Ectodermal cell (in vitro differentiated cells): ENCODE measurements at regions not wholly inside any gene's neighbourhood (a gene's known extent, or its start where the extent isn't known, plus 50 kb on each side); places are given as distances from the start of the nearest gene placed in this dataset.

Experiments
- H3K27ac ChIP-seq: 2 replicates; pipeline ENCODE4 v1.7.0; 2013; ENCODE audit warnings: mild to moderate bottlenecking, low read depth, low read length; ENCODE audit not compliant: insufficient read depth, poor library complexity, severe bottlenecking
- H3K27me3 ChIP-seq: 2 replicates; pipeline ENCODE4 v1.7.0; 2013; ENCODE audit warnings: mild to moderate bottlenecking, low read length; ENCODE audit not compliant: insufficient read depth, control insufficient read depth, poor library complexity, severe bottlenecking
- H3K36me3 ChIP-seq: one replicate; pipeline ENCODE4 v1.7.0; 2013; ENCODE audit warnings: low read length; ENCODE audit not compliant: control insufficient read depth, insufficient read depth
- H3K4me1 ChIP-seq: one replicate; pipeline ENCODE4 v1.7.0; 2013; ENCODE audit warnings: low read length; ENCODE audit not compliant: control insufficient read depth, insufficient read depth
- H3K4me3 ChIP-seq: 2 replicates; pipeline ENCODE4 v1.7.0; 2013; ENCODE audit warnings: low read depth, low read length, control low read depth; ENCODE audit not compliant: insufficient read depth
- H3K9me3 ChIP-seq: 2 replicates; pipeline ENCODE4 v1.7.0; 2013; ENCODE audit warnings: mild to moderate bottlenecking, low read length, moderate library complexity; ENCODE audit not compliant: control insufficient read depth
- WGBS, 2 experiments: methylation state at CpG; one replicate each; pipeline ENCODE4 v1.1.7; 2013; ENCODE audit warnings: missing lambda C conversion rate in 2 of 2; 5-methylcytosine and 5-hydroxymethylcytosine counted together

- H3K9me3 ChIP-seq = no peaks in the 10 kb centered on the region
- H3K27ac ChIP-seq = no peak overlapping the region
- no peaks in the 10 kb centered on the region for H3K36me3 ChIP-seq
- peaks cover 15% of the 10 kb centered on the region for H3K4me1 ChIP-seq
- 93 to 100% methylated on average over 2 of the region's 2 CpGs for WGBS, 2 experiments
- no peak overlapping the region for H3K4me3 ChIP-seq
- peaks cover 30% of the 10 kb centered on the region for H3K27me3 ChIP-seq
Measured at GRCh38 chr11:69887330-69887729, 68.1 kb upstream of the FGF3 start.

DNA sequence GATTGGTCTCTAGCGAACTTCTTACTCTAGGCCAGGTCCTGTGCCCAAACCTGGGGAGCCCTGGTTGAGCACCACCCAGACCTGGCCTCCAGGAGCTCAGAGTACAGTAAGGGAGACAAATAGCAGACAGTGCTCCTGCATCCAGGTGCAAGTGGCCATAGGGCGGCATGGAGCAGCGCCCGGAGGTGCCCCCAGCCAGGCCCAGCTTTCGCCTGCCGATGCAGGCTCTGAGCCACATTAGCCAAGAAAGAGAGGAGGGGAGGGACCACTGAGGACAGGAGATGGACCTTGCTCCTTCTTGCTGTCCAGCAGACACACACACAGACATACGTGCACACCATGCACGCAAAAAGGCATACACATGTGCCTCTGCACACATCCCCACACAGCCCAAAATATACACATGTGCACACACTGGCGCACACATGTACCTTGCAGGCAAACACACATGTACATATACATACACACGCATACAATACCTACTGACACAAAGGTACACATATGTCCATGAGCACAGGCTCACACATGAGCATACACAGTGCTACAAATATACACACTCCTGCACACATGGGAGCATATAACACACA, 68.7 kb upstream of the FGF3 start:
- H3K27me3 ChIP-seq = peaks cover 30% of the 10 kb centered on the region
- peaks cover 15% of the 10 kb centered on the region for H3K4me1 ChIP-seq
- H3K27ac ChIP-seq = no peak overlapping the region
- no peaks in the 10 kb centered on the region for H3K36me3 ChIP-seq
- no peak overlapping the region for H3K4me3 ChIP-seq
- WGBS, 2 experiments = 85 to 88% methylated on average over 10 of the region's 10 CpGs
- no peaks in the 10 kb centered on the region for H3K9me3 ChIP-seq

GRCh38 chr11:69888483-69889181, 69.4 kb upstream of the FGF3 start:
- no peak overlapping the region for H3K27ac ChIP-seq
- WGBS, 2 experiments = 19 to 20% methylated on average over 13 of the region's 13 CpGs
- H3K9me3 ChIP-seq = no peaks in the 10 kb centered on the region
- H3K27me3 ChIP-seq = peaks cover 30% of the 10 kb centered on the region
- peaks cover 15% of the 10 kb centered on the region for H3K4me1 ChIP-seq
- no peaks in the 10 kb centered on the region for H3K36me3 ChIP-seq
- H3K4me3 ChIP-seq = no peak overlapping the region

- 14% methylated on average over 26 to 27 of the region's 27 CpGs for WGBS, 2 experiments
- peaks cover 20% of the 10 kb centered on the region for H3K4me1 ChIP-seq
- H3K27me3 ChIP-seq = peaks cover 30% of the 10 kb centered on the region
- H3K4me3 ChIP-seq = no peak overlapping the region
- H3K9me3 ChIP-seq = no peaks in the 10 kb centered on the region
- H3K27ac ChIP-seq = no peak overlapping the region
- H3K36me3 ChIP-seq = no peaks in the 10 kb centered on the region
Measured at GRCh38 chr11:69889400-69890318, 70.4 kb upstream of the FGF3 start.

- WGBS, 2 experiments = 84 to 87% methylated on average over 6 of the region's 6 CpGs
- Histone ChIP-seq H3K9me3 (no peaks in the 10 kb centered on the region), H3K36me3 (no peaks in the 10 kb centered on the region), H3K4me3 (no peak overlapping the region), H3K27me3 (peaks cover 30% of the 10 kb centered on the region), H3K27ac (no peak overlapping the region), H3K4me1 (peaks cover 20% of the 10 kb centered on the region)
Measured at GRCh38 chr11:69890476-69890875, 71.3 kb upstream of the FGF3 start.

DNA sequence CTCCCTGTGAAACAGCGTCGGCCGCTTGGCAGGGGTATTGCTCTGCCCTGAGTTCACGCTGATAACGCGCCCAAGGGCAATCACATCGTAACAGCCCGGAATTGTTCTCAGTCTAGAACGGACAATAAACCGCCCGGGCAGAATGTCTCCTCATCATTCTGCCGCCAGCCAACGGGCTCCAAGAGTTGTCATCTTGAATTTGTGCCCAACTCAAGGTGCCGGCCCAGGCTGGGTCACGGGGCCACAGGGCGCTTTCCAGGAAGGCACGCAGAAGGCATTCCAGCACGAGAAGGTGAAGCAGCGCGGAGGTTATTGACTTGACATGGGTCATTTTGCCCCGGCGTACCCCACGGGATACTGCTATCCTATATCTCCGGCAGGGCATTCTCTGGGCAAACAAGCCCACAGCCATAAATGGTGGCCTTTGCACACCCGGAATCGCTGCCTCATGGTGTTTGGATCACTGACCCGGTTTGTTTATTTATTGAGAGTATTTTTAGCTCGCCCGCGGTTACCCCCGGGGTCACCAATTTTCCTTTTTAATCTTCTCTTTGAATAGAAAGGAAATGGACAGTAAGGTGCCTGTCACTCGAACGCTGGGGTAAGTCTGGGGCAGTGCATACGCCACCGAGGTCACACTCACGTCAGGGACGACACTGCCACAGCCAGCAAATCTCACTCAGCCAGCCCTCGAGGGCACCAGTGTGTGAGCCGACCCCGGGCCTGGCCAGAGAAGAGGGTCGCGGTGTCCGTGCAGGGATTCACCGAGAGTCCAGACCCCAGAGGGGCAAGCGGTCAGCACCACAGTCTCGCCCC, 72.4 kb upstream of the FGF3 start:
- H3K4me3 ChIP-seq = no peak overlapping the region

GRCh38 chr11:69892237-69892985, 73.2 kb upstream of the FGF3 start:
- WGBS, 2 experiments = 77 to 80% methylated on average over 29 of the region's 29 CpGs
- Histone ChIP-seq H3K27me3 (peaks cover 30% of the 10 kb centered on the region), H3K36me3 (no peaks in the 10 kb centered on the region), H3K4me1 (peaks cover 20% of the 10 kb centered on the region), H3K4me3 (no peak overlapping the region), H3K9me3 (no peaks in the 10 kb centered on the region), H3K27ac (no peak overlapping the region)

More for the DNA sequence above, 72.4 kb upstream of the FGF3 start:
- Histone ChIP-seq H3K36me3 (no peaks in the 10 kb centered on the region), H3K9me3 (no peaks in the 10 kb centered on the region), H3K27me3 (peaks cover 30% of the 10 kb centered on the region), H3K4me1 (peaks cover 20% of the 10 kb centered on the region), H3K27ac (no peak overlapping the region)
- WGBS, 2 experiments = 93 to 94% methylated on average over 46 of the region's 46 CpGs

- Histone ChIP-seq H3K4me3 (no peak overlapping the region), H3K4me1 (peaks cover 20% of the 10 kb centered on the region), H3K36me3 (no peaks in the 10 kb centered on the region), H3K27ac (no peak overlapping the region), H3K27me3 (peaks cover 30% of the 10 kb centered on the region), H3K9me3 (no peaks in the 10 kb centered on the region)
- 86 to 88% methylated on average over 11 of the region's 11 CpGs for WGBS, 2 experiments
Measured at GRCh38 chr11:69892986-69893555, 73.9 kb upstream of the FGF3 start.

- Histone ChIP-seq H3K36me3 (no peaks in the 10 kb centered on the region), H3K27me3 (peaks cover 30% of the 10 kb centered on the region), H3K4me1 (peaks cover 20% of the 10 kb centered on the region), H3K27ac (no peak overlapping the region), H3K9me3 (no peaks in the 10 kb centered on the region), H3K4me3 (no peak overlapping the region)
- WGBS, 2 experiments = 92 to 94% methylated on average over 10 of the region's 10 CpGs
Measured at GRCh38 chr11:69893631-69894030, 74.4 kb upstream of the FGF3 start.
